ENCODE measurements at regions not wholly inside any gene's neighbourhood (a gene's known extent, or its start where the extent isn't known, plus 50 kb on each side); places are given as distances from the start of the nearest gene placed in this dataset.

DNA sequence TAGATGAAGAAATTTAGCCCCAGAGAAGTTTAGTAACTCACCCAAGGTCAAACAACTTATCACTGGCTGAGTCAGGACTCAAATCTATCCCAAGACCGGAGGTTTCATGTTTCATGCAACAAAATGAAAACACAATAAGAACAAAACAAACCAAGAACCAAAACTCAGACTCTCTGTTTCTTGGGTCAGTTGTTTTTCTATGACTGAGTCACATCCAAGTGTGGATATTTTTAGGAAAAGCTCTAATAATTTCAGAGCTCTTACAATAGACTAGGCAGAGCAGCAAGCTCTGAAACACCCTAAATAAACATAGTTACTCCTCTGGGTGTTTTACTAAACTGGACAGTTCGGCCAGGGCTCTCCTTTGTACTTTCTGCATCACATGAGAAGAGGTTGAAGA is 87.6 kb upstream of the PRB2 start:
- TF ChIP-seq, protein P1, sequence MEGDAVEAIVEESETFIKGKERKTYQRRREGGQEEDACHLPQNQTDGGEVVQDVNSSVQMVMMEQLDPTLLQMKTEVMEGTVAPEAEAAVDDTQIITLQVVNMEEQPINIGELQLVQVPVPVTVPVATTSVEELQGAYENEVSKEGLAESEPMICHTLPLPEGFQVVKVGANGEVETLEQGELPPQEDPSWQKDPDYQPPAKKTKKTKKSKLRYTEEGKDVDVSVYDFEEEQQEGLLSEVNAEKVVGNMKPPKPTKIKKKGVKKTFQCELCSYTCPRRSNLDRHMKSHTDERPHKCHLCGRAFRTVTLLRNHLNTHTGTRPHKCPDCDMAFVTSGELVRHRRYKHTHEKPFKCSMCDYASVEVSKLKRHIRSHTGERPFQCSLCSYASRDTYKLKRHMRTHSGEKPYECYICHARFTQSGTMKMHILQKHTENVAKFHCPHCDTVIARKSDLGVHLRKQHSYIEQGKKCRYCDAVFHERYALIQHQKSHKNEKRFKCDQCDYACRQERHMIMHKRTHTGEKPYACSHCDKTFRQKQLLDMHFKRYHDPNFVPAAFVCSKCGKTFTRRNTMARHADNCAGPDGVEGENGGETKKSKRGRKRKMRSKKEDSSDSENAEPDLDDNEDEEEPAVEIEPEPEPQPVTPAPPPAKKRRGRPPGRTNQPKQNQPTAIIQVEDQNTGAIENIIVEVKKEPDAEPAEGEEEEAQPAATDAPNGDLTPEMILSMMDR (IDR thresholded peaks at IDR 0.05) = no peak
- TF ChIP-seq POLR2AphosphoS5 (IDR thresholded peaks at IDR 0.05; ENCODE audit: insufficient read depth in 1 of 2, low read depth in 1 of 2) = no peak

Measured in vagina (tissue), 2 donors.